GM12864 (cell line): ENCODE measurements at regions not wholly inside any gene's neighbourhood (a gene's known extent, or its start where the extent isn't known, plus 50 kb on each side); places are given as distances from the start of the nearest gene placed in this dataset.

Experiments used
- DNase-seq: peaks from one replicate; pipeline ENCODE4 v3.0.0-alpha.2; 2011; ENCODE audit warnings: low read depth
- H3K4me3 ChIP-seq: 2 replicates; pipeline ENCODE4 v1.5.1; 2011; ENCODE audit warnings: mild to moderate bottlenecking, low read depth, low read length, control low read depth
- TF ChIP-seq, protein P1 (sequence below): IDR thresholded peaks from 2 replicates; pipeline ENCODE4 v1.5.1; 2011; ENCODE audit warnings: low read depth, mild to moderate bottlenecking, moderate library complexity, low read length, control low read depth, inconsistent platforms; ENCODE audit errors: missing control alignments

DNA sequence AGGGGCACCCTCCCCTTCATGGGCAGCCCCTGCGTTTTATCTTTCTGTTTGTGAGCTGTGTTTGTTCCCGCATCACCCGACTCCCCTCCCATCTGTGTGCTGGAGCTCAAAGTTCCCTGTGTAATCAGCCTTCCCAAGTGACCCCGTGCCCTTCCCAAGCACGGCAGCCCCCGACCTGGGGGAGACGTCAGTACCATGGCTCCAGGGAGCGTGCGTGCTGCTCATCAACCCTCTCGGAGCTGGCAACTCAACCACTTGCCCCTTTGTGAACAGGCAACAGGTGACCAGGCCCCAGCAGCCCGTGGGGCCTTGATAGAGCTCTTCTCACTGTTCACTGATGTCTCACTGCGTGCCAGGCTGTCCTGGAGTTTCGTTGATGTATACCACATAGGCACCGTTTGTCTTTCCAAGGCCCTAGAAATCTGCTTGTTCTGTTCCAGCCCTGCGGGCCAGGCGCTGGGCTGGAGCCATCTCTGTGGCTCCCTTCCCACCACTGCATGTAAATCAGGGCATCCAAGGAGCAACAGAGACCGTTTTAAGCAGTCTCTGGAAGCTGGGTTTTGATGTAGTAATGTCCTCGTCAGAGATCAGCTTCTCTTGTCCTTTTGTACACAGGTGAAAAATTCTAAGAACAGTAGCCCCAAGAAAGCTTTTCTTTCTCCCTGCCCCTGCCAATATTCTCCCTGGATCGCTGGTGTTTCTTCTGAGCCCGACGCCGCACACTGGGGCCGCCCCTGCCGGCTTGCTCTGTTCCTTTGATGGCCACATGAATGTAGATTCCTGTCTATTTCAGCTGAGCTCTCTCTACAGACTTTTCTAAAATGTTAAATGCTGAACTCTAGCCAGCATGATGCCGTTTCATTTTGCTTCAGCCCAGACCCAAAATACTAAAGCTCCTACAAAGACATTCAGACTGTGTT lies 107.0 kb upstream of the PTPRM start:
- no peak overlapping the region for H3K4me3 ChIP-seq
- DNase-seq = no peak
- TF ChIP-seq, protein P1, sequence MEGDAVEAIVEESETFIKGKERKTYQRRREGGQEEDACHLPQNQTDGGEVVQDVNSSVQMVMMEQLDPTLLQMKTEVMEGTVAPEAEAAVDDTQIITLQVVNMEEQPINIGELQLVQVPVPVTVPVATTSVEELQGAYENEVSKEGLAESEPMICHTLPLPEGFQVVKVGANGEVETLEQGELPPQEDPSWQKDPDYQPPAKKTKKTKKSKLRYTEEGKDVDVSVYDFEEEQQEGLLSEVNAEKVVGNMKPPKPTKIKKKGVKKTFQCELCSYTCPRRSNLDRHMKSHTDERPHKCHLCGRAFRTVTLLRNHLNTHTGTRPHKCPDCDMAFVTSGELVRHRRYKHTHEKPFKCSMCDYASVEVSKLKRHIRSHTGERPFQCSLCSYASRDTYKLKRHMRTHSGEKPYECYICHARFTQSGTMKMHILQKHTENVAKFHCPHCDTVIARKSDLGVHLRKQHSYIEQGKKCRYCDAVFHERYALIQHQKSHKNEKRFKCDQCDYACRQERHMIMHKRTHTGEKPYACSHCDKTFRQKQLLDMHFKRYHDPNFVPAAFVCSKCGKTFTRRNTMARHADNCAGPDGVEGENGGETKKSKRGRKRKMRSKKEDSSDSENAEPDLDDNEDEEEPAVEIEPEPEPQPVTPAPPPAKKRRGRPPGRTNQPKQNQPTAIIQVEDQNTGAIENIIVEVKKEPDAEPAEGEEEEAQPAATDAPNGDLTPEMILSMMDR = no peak

DNA sequence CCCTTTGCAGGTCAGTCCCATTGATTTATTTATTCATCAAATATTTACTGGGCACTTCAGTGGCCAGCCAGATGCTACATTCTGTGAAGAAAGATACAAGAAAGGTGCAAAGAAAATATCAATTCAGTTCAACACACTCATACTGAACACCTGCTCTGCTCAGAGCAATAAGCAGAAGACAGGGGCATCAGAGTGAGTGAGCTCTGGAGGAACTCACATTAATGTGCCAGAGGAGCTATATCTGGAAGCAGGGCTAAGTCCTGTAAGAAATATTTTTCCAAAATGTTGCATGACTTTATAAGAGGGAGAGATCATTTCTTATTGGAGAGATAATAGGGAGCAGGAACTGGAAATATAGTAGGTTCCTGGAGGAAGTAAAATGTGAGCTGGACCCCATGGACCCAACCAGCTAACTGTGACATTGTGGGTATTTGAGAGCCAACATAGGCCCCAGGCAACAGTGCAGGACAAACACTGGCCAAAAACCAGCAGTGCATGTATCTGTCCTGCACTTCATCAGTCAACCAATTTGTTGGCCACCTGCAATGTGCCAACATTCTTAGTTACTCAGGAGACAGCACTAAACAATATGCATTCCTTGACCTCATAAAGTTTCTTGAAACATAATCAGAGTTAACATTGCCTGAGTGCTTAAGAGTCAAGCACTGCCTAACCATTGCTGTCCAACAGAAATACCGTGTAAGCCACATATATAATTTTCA lies 102.7 kb upstream of the PTPRM start:
- H3K4me3 ChIP-seq = no peak overlapping the region
- DNase-seq = no peak
- TF ChIP-seq, protein P1 = no peak

DNA sequence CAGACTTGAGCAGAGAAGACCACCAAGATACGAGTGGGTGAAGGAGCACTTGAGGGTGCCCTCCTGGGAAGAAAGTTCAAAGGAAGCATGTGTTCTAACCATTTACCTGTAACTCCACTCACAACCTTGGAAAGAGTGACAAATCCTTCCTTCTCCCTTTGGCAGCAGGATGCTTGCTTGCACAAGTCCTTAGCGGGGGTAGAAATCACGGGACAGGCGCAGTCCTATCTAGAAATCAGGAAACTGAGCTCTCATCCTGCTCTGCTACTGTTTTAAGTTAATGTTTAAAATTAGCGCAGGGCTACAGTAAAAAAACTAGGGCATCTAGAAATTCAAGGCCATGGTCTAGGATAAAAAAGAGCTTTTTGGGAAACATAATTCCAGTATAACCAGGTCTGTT lies 100.9 kb upstream of the PTPRM start:
- H3K4me3 ChIP-seq = no peak overlapping the region
- no peak for DNase-seq
- TF ChIP-seq, protein P1 = no peak

DNA sequence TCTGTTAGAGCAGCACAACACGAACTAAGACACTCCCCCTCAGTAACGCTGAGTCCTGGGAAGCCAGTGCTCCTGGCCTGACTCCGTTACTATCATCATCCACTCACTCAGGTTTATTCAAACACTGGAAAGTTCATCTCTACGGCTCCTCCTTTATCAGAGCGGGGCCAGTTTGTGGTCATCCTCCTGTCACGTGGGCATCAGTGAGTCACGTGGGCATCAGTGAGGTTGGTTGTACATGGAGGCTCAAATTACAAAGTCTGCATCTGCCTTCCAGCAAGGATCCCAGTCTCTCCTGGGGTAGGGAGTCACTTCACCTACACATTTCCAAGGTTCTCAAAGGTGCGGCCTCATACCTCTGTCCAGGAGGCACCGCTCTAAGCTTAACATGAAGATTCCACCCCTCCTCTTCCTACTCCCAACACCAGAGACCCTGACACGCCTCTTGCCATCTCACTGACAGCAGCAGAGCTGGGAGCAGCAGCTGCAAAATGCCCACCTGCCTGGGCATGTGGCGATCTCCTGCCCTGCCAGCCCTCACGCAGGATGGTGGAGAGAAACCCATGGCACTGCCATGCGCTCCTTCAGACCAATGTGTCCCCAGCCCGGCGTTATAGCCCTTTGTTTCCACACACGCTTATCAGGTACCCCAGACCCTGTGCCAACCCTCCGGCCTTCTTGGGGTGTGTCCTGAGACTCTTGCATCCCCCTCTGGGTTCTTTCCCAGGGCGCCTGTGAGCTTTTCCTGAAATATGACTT lies 99.2 kb upstream of the PTPRM start:
- no peak for DNase-seq

DNA sequence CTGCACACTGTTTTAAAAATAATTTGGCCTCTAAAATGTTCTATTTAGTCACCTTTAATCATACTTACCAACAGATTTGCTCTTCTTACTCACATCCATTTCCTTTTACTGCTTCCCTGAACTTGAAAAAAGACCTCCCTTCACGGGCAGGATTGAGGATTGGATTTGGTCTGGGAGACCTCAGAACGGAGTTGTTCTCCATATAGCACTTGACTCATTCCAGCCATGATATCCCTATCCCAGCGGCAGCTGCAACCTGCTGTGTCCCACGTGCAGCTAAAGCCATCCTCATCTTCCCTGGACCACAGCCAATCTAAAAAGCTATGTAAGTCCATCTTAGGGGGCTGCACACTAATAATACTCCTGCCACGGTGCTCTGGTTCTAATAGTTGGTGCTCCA lies 97.0 kb upstream of the PTPRM start:
- H3K4me3 ChIP-seq = no peak overlapping the region
- DNase-seq = no peak
- TF ChIP-seq, protein P1 = no peak

More for the DNA sequence above, 99.2 kb upstream of the PTPRM start:
- TF ChIP-seq, protein P1 = no peak
- H3K4me3 ChIP-seq = no peak overlapping the region

DNA sequence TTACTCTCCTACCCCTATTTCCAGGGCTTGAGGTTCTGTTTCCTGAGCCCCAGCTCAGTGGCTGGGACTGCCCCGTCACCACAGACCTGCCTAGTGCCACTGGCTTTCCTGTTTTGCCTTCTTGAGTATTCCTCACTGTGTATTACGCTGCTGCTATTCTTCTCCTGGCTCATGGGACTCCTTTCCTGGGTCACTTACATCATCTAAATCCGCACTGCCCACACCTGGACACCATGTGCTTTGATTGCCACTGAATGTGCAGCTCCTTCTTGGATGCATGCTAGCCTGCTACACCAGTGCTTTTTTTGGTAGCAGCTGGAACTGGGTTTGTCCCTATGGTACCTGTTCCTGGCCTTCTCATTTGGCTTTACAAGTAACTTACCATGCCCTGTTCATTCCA lies 96.6 kb upstream of the PTPRM start:
- TF ChIP-seq, protein P1 = no peak
- no peak for DNase-seq
- H3K4me3 ChIP-seq = no peak overlapping the region
